ENCODE measurements at regions not wholly inside any gene's neighbourhood (a gene's known extent, or its start where the extent isn't known, plus 50 kb on each side); places are given as distances from the start of the nearest gene placed in this dataset.
"Not testable (repeated sequence)": the region's sequence is repeated elsewhere in the genome, so short reads cannot be mapped to it uniquely, and the experiment has no call there.

DNA sequence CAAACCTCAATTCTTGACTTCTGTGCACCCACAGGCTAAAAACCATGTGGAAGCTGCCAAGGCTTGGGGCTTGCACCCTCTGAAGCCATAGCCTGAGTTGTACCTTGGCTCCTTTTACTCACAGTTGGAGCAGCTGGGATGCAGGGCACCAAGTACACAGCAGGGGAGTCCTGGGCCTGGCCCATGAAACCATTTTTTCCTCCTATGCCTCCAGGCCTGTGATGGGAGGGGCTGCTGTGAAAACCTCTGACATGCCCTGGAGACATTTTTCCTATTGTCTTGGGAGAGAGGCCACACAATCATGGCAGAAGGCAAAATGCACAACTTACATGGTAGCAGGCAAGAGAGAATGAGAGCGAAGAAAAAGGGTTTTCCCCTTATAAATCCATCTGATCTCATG is 568.6 kb downstream of the SMARCA1 start:
- not testable (repeated sequence) for ATAC-seq

DNA sequence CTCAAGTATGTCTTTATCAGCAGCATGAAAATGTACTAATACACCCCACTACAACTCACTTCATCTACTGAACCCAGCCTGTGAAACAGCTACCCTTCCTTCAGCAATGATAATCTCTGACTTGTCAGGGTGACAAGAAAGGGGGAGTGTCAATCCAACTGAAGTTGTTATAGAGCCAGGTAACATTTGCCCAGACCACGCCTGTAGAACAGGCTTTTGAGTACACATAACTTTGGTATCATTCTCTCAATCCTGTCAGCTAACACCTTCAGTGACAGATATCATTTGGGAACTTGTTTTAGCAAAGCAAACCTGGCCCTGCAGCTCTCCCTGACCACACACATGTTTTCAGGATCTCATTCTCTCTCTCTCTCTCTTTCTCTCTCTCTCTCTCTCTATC is 592.2 kb downstream of the SMARCA1 start:
- no peak for ATAC-seq

DNA sequence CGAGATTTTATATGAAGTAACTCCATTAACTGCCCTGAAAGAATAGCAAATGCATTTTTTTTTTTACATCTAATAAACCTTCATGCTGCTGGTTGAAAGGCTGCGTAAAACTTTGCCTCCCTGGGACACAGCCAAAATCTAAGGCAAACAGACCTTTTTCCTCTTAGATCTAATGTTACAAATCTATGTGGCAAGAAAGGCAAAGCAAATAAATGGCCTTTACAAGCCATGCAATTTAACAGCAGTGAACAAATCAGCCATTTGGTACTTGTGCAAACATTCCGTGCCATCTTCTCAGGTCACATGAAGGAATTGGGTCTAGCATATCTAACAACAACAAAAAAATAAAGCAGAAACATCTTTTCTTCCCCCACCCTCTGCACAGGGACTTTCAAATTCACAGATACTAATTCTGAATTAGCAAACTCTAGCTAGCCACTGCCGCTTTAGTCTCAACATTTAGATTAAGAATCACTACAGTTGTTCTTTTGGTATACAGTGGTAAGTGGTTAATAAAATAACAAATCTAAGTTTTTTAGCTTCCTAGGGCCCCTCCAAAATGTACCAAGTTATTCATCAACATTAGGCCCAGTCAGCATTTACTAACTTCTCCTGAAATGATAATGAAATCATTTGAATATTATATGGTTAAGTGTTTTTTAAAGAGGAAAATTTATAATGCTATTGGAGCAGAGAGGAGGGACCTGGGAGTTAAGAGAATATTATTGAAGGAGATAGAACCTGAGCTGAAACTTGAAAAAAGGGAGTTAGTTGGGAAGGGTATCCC is 593.8 kb downstream of the SMARCA1 start:
- ATAC-seq = no peak

DNA sequence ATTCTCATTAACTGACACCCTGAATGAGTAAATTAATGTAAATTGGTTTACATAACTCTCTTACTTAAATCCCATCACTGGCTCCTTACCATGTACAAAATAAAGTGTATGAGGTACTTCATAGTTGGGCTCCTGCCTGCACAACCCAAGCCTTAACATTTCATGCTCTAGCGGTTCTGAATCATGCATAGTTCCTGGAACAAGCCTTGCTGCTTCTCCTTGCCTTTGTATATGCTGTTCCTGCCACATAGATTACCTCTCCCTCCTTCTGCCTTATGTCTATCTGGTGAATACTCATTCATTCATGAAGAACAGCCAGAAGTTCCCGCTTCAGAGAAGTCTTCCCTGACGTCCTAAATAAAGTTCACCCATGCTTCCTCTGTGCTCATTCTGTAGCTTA is 594.7 kb downstream of the SMARCA1 start:
- no peak for ATAC-seq

DNA sequence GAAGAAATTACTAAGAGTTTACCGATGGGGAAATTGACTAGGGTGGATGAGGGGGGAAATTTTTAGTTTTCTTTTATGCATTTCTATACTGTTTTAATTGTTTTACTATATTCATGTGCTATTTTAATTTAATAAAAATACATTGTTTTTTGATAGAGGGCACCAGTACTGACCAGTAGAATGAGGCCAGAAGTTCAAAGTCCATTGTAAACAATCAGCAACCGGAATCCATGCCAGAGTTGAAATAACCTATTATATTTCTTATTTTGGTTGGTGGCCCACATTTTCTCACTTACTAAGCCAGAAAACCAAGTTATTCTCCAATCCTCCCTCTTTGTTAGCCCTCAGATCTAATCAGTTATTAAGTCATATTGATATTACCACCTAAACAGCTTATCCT is 595.9 kb downstream of the SMARCA1 start:
- ATAC-seq = no peak

DNA sequence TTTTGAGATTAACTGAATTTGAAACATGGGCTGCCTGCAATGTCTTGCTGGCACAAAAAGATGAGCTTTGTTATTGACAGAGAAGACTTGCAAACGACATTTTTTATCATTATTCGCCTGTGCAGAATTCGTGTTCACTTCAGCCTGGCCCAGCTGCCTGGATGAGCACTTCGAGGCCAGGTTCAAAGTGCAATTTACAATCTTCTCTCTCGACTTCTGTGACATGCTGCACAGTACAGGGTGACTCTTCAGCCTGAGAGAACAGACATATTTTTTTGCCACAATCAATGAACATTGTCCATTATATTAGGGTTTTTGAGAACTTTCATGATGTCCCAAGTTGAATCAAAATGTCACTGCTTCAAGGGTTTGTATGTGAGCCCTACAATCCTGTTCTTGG is 616.5 kb downstream of the SMARCA1 start:
- no peak for ATAC-seq

DNA sequence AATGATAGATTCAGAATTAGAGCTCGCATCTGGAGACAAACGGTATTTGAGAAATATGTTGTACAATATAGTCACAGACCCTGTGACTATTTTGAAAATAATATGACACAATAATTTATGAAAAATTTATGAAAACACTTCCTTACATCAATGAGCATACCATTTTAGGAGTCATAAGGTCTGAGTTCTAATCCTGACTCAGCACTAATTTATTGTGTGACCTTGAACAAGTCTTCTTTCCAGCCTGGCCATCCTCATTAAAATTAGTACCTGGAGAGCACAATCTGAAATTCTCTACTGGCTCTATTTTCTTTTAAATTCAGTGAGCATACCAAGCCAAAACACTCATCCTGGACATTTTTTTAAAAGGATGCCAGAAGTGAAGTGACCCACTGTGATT is 622.3 kb downstream of the SMARCA1 start:
- no peak for ATAC-seq

DNA sequence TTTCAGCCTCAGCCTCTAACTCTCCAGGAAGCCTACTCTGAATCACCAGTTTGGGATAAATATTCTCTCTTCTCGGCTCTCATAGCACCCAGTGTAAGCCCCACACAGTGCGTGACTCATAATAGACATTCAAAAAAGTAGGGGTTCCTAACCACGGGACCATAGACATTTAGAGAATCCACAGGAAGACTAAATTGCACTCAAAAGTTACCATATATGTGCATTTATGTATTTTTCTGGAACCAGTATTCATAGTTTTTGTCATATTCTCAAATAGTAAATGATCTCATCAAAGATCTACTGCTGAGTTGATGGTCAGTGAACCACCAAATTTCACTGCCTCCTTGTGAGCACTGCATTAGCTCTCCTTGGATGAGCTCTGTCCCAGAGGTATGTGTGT is 625.7 kb downstream of the SMARCA1 start:
- no peak for ATAC-seq

DNA sequence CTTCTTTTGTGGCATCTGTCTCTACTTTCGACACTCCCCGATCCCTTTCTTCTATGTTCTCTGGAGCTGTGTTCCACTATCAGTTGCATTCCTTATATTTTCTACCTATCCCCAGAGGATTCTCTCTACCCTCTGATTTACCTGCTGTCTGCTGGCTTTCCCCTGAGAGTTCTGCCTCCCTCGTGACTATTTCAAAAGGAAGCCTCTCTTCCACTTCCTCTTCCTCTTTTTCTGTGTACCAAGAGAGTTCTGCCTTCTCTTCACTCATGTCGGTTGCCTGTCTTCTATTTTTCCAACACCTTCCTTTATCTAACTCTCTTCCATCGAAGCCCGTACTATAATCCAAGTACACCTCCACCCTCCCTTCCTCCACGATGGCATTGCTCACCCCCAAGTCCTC is 631.7 kb downstream of the SMARCA1 start:
- ATAC-seq = no peak

DNA sequence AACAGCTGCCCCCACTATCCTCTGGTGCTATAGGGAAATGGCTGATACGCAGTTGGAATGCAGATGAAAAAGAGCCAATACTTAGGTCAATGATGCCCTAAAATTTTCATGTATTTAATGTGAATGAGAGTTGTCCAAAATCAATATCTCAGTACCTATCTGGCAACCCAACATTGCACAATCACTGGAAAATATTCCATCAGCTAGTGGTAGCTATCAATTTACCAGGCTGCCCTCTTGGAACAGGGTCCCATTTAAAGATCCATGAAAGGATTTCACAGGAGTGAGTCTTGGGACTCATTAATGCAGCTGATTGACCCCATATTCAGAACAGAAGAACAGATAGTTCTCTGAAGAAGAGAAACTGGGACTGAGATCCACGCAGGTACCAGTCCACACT is 638.9 kb downstream of the SMARCA1 start:
- ATAC-seq = no peak

DNA sequence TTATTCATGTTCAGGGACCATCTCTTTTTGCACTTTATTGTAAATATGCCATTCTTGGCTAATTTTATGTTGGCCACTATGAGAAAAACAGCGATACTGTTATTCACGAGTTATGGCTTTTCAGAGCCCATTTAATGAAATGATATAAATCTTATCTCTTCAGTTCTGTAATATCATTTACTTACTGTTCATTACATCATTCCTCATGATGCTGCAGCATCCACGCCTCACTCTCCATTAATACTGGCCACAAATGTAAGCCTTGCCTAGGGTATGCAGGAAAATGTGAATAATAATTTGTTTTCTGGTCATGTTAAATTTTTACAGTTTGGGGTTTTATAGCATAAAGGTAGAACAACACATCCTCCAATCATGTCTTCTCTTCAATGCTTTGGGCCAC is 639.6 kb downstream of the SMARCA1 start:
- no peak for ATAC-seq

DNA sequence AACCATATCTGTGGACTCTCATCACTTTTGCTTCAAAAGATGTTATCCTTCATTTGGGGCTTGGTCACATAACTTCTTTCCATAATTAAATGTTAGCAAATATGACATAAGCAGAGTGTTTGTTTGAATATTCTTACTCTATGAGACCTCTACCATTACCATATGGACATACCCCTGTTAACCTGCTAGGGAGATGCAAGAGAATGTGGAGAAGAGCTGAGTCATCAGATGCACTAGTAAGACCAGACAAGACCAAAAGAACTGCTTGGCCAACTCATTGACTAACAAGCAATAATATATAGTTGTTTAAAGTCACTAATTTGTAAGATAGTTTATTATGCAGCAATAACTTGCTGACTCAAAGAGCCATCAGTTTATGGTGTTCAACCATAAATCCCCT is 652.9 kb downstream of the SMARCA1 start:
- no peak for ATAC-seq

DNA sequence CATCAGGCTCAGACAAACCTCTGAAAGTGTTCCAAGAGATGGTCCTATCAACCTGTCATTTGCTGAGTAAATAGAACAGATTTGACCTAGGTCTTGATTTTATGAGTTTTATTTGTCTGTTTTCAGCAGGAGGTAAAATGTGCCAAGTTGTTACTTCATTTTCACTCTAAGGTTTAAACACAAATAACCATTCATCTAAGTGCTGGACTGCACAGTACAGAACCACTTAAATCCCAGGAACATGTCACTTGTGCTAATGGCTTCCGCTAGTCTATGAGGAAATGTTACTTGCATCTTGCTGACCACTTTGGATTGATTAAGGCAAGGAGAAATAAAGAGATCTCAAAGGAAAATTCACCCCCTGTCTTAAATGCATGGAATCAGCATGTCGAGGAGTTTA is 660.7 kb downstream of the SMARCA1 start:
- ATAC-seq = no peak

DNA sequence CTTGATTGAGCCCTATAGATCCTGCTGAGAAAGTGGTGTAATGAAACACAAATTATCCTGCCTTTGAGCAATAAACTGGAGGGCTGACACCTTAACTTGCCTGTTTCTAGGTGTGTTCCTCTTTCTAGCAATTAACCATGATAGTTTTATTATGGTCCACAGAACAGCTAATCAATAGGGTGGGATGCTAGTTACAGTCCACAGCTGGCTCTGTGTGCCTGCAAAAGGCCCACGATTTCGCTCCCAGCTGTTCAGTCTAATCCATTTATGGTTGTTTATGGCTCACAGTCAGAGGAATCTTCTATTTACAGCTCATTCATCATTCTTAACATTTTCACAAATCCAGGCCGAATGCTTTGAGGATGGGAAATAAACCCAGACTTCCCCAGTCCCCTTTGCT is 674.9 kb downstream of the SMARCA1 start:
- ATAC-seq = no peak

DNA sequence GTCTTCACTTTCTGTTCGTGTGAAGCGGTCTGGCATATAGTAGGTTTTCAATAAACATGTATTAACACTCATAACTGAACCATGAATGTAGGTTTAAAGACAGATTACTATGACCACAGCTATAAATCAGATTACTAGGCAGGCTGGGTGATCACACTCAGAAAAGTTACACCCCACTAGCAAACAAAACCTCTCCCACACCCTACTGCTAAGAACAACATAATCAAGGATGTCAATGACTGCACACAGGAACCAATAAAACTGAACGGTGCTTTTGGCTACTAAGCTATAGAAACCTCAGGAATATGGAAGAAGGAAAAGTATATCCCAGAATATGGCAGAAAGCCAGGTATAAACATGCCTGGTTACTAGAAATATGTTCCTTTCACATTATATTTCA is 676.9 kb downstream of the SMARCA1 start:
- ATAC-seq = no peak

DNA sequence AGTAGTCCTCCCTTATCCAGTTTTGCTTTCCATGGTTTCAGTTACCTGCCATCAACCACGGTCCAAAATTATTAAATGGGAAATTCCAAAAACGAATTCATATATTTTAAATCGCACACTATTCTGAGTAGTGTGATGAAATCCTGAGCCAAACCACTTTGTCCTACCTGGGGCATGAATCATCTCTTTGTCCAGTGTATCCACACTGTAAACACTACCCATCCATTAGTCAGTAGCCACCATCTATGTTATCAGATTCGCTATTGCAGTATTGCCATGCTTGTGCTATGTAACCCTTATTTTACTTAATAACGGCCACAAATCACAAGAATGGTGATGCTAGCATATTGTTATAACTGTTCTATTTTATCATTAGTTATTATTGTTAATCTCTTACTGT is 704.6 kb downstream of the SMARCA1 start:
- no peak for ATAC-seq

DNA sequence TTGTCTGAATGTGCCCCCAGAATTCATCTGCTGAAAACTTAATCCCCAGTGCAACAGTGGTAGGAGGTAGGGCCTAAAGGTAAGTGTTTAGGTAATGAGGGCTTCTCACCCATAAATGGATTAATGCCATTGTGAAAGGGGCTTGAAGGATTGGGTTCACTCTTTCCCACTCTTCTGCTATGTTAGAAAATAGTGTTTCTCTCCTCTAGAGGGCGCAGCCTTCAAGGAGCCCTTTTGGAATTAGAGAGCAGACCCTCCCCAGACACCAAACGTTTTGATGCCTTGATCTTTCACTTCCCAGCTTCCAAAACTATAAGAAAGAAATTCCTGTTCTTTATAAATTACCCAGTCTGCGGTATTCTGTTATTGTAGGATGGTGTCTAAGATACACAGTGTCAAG is 706.4 kb downstream of the SMARCA1 start:
- no peak for ATAC-seq

DNA sequence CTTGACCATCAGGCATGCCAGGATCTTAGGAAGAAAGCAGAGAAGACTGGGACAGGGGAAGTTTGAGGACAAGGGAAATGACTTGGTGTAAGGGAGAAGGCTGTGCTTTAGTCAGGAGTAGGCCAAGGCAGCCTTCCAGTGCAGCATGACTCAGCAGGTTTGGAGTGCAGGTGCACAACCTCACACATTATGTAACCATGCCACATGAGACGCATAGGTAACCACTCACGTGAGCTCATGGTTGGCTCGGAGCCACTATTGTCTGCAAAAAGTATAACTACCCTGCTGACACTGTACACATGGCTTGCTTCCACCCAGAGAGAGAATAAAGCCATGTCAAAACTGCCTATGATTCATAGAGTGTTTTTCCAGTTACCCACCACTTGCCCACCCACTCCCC is 715.9 kb downstream of the SMARCA1 start:
- ATAC-seq = no peak

DNA sequence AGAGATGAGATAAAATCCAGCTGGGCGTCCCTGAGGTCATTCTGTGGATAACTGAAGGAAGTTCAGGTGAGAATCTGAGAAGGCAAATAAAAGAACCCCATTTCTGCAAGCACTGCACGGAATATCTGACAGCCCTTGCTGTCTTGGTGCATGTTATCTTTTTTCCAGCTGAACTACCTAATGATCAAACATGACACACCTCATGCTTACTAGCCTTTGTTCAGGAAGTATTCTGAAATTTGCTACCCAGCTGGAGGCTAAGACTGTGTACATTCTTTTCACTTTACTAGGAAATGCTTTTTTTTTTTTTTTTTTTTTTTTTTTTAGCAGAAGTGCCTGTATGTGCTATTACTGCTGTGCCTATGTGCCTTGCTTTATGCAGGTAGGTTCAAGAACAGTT is 718.1 kb downstream of the SMARCA1 start:
- no peak for ATAC-seq

DNA sequence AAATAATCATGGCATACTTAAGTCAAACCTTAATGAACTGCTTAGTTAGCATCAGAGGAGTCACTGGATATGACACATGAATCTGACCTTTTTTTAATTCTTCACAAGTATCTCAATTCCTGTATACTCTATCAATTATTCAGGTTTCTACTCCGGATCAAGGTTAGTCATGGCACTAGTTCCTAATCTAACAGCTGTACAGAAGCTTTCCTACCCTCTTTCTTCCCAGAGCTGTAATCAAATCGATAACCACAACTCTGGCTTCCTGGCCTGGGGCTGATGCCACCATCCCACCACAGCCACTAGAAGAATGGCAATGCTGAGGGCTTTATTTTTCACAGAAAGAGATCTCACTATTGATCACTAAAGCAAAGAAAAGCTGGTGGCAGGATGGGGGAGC is 718.5 kb downstream of the SMARCA1 start:
- ATAC-seq = no peak

DNA sequence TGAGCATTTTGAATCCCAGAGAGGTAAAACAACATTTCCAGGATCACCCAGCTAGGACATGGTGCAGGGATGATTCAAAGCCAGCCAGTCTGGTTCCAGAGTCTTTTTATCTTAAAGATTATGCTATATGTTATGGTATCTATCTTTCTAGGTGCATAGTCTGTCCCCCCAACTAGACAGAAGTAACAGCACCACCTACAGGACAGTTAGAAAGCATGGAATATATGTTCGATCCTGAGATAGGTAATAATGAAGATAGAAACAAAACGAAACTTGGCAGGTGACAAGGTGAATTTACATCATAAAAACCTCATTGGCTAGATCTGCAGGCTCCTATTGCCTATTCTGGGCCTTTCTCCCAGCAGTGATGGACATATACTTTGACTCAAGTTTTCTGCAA is 723.2 kb downstream of the SMARCA1 start:
- no peak for ATAC-seq

DNA sequence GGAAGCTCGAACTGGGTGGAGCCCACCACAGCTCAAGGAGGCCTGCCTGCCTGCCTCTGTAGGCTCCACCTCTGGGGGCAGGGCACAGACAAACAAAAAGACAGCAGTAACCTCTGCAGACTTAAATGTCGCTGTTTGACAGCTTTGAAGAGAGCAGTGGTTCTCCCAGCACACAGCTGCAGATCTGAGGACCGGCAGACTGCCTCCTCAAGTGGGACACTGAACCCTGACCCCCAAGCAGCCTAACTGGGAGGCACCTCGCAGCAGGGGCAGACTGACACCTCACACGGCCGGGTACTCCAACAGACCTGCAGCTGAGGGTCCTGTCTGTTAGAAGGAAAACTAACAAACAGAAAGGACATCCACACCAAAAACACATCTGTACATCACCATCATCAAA is 730.9 kb upstream of the ACTRT1 start:
- ATAC-seq = not testable (repeated sequence)

DNA sequence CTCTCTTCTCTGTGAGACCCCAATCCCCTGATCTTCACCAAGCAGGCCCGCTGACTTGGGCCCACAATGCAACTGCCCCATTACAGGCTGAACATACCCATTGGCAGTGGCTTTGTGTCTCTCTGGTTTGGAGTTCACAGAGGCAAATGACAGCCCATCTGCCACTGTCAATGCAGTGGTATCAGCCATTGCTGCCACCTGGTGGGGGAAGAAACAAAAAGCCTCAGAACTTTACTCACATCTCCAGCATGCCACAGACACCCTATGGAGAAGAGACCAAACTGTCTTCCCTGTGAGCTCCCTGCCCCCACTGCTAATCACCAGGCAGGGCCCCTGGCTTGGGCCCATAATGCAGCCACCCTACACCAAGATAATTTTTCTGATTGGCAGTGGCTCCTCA is 729.3 kb upstream of the ACTRT1 start:
- peak; percentile 51 for ATAC-seq

DNA sequence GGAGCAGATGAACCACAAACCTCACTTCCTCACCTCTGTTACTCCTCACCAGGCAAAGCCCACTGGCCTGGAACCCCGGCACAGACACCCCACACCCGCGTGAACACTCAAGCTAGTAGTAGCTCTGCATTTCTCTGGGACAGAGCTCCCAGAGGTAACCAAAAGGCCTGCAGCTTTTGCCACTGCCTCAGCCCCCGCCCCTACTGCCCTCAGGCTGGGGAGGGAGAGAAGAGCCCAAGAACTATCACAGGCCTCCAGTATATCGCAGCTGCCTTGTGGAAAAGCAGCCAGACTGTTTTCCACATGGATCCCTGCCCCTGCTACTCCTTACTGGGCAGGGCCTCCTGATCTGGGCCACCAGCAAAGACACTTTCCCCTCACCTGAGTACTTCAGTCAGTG is 728.7 kb upstream of the ACTRT1 start:
- no peak for ATAC-seq

DNA sequence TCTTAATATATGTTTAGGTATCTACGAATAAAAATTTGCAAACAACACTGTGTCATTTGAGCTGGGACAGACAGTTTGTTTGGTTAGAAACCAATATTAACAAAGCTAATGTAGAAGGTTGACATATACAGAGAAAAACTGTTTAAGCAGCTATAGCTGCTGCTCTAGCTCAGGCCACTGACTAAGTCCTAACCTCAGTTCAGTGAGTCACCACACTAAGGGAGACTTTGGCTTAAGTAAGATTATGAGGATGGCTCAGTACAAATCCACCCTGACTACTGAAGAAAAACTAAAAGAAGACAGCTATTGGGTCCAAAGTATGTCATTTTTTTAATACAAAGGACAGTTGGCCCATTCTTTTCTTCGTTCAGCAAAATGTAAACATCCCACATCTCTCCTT is 717.3 kb upstream of the ACTRT1 start:
- peak; percentile 32 for ATAC-seq

Measured in esophagus mucosa (tissue), 1 donor.